Hepatocyte (in vitro differentiated cells): ENCODE measurements at regions not wholly inside any gene's neighbourhood (a gene's known extent, or its start where the extent isn't known, plus 50 kb on each side); places are given as distances from the start of the nearest gene placed in this dataset.

Source experiments
- EZH2 ChIP-seq: fragments of 200-600 bp; sonication (generic); IDR thresholded peaks from 2 replicates; pipeline ENCODE4 v1.6.1; 2016; ENCODE audit warnings: antibody characterized with exemption, mild to moderate bottlenecking, borderline replicate concordance
- EZH2phosphoT487 ChIP-seq: fragments of 200-600 bp; sonication (generic); IDR thresholded peaks from one replicate; pipeline ENCODE4 v1.6.1; 2018; ENCODE audit warnings: antibody characterized with exemption, mild to moderate bottlenecking, low read depth, moderate library complexity; ENCODE audit not compliant: unreplicated experiment, severe bottlenecking
- TF ChIP-seq, protein P1 (sequence below): fragments of 200-600 bp; sonication (generic); IDR thresholded peaks from 2 replicates; pipeline ENCODE4 v1.5.1; 2016; ENCODE audit warnings: antibody characterized with exemption, mild to moderate bottlenecking; ENCODE audit not compliant: poor library complexity

DNA sequence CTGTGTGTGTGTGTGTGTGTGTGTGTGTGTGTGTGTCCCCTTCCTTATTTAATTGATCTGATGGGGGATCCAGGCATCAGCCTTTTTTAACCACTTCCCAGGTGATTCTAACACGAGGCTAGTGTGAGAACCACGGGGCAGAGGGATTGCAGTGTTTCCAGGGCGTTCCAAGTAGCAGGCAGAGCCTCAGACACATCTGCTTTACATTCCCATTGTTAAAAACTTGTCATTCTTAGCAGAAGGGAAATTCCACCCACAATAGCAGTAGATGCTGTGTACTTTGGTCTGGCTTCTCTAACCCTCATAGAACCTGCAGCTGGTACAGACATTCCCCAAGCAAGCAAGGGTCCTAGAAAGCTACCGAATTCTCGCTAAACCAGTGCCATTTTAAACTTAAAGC, 81.9 kb upstream of the SLC30A5 start:
- TF ChIP-seq, protein P1, sequence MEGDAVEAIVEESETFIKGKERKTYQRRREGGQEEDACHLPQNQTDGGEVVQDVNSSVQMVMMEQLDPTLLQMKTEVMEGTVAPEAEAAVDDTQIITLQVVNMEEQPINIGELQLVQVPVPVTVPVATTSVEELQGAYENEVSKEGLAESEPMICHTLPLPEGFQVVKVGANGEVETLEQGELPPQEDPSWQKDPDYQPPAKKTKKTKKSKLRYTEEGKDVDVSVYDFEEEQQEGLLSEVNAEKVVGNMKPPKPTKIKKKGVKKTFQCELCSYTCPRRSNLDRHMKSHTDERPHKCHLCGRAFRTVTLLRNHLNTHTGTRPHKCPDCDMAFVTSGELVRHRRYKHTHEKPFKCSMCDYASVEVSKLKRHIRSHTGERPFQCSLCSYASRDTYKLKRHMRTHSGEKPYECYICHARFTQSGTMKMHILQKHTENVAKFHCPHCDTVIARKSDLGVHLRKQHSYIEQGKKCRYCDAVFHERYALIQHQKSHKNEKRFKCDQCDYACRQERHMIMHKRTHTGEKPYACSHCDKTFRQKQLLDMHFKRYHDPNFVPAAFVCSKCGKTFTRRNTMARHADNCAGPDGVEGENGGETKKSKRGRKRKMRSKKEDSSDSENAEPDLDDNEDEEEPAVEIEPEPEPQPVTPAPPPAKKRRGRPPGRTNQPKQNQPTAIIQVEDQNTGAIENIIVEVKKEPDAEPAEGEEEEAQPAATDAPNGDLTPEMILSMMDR = no peak
- TF ChIP-seq EZH2 (no peak), EZH2phosphoT487 (no peak)
